ENCODE measurements at regions not wholly inside any gene's neighbourhood (a gene's known extent, or its start where the extent isn't known, plus 50 kb on each side); places are given as distances from the start of the nearest gene placed in this dataset.

DNA sequence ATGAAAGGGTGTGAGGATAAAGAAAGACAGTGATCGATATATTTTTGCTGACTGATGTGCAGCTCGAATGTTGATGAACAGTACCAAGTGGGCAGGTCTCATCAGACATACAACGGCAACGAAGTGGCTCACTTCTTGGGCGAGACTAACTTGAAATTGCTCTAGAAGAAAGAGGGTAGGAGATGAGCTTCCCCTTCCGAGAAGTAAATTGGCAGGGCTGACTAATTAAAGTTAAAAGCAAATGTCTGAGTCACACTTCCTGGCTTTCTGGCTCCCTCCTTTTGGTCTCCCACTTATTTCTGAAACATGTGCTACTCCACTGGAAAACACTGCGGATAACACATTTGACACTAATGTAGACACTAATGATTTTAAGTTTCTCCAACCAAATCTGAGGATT, 228.3 kb downstream of the ABHD5 start:
- no peak for DNase-seq (ENCODE audit: low spot score)

DNA sequence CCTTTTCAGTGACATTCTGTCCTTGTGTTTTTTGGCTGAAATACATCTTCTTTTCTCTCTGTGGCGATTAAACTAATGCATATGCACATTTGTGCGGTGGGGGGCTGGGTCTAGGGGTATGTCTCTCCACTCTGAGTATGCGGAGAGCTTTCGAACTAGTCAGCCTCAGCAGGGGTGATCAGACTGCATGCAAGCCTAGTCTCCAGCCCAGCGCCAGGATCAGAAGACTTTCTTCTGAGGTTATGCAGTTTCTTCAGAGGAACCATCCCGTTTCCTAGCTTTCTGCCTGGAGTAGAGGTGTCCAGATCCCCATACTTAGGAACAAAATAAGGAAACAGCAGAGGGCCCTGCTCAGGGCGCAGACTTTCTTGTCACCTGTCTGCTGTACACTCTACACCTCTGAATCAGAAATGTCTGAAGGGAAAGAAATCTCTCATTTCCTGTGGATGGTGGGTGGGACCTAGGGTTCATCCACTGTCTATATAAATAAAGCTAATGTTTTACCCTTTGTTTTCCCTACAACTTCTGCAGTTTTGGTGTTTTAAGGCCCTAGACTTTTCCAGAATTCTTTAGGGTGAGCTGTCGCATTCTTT, 230.4 kb downstream of the ABHD5 start:
- intact Hi-C loops (cut with DNase I) = no loop called here
- DNase-seq (ENCODE audit: low spot score) = no peak

More for the DNA sequence above, 228.3 kb downstream of the ABHD5 start:
- intact Hi-C loops (cut with DNase I) = no loop called here

GRCh38 chr3:43922374-43922773, 231.6 kb downstream of the ABHD5 start:
- no peak for DNase-seq (ENCODE audit: low spot score)
- intact Hi-C loops (cut with DNase I) = no loop called here

- no peak for DNase-seq (ENCODE audit: low spot score)
- intact Hi-C loops (cut with DNase I) = no loop called here
Measured at GRCh38 chr3:43923104-43923882, 232.6 kb downstream of the ABHD5 start.

GRCh38 chr3:43926055-43926454, 235.3 kb downstream of the ABHD5 start:
- no peak for DNase-seq (ENCODE audit: low spot score)
- intact Hi-C loops (cut with DNase I) = no loop called here

- DNase-seq (ENCODE audit: low spot score) = no peak
- intact Hi-C loops (cut with DNase I) = no loop called here
Measured at GRCh38 chr3:43932921-43933320, 242.2 kb downstream of the ABHD5 start.

DNA sequence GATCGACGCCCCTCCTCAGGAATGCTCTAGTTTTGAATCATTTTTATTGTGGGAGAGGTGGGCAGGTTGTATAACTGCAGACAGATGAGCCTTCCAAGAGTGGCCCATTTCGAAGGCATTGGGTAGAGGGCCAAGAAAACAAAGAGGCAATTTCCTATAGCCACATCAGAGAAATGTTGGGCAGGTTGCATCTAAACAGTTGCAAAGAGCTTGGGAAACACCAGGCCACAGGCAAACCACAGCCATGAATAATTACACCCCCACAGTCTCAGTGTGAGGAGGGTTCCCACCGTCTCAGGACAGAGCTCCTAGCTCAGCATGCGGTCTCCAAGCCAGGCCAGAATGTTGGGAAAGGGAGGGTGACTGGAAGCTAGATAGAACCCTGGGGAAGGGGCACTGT, 257.3 kb downstream of the ABHD5 start:
- DNase-seq (ENCODE audit: low spot score) = no peak
- intact Hi-C loops (cut with DNase I) = no loop called here

GRCh38 chr3:43949594-43949993, 258.9 kb downstream of the ABHD5 start:
- no peak for DNase-seq (ENCODE audit: low spot score)
- intact Hi-C loops (cut with DNase I) = no loop called here

- no peak for DNase-seq (ENCODE audit: low spot score)
- intact Hi-C loops (cut with DNase I) = no loop called here
Measured at GRCh38 chr3:43950775-43951174, 260.0 kb downstream of the ABHD5 start.

DNA sequence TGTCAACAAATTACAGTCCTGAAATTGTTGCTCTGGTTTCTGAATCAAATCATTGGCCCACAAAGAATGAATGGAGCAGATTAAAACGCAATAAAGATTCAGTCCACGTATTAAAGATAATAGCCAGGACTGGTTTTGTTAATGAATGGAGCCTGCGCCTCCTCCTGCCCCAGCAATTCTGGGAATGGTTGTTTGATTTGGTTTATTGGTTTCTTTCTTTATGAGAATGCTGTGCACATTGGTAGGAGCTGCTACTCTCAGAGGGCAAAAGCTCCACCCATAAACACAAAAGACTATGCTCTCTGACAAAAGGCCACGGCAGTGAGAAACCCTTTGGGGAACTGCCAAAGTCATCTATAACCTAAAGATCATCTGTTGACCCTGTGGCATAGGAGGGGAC, 261.1 kb downstream of the ABHD5 start:
- no peak for DNase-seq (ENCODE audit: low spot score)
- intact Hi-C loops (cut with DNase I) = no loop called here

GRCh38 chr3:43953380-43953779, 262.6 kb downstream of the ABHD5 start:
- DNase-seq (ENCODE audit: low spot score) = no peak
- intact Hi-C loops (cut with DNase I) = no loop called here

DNA sequence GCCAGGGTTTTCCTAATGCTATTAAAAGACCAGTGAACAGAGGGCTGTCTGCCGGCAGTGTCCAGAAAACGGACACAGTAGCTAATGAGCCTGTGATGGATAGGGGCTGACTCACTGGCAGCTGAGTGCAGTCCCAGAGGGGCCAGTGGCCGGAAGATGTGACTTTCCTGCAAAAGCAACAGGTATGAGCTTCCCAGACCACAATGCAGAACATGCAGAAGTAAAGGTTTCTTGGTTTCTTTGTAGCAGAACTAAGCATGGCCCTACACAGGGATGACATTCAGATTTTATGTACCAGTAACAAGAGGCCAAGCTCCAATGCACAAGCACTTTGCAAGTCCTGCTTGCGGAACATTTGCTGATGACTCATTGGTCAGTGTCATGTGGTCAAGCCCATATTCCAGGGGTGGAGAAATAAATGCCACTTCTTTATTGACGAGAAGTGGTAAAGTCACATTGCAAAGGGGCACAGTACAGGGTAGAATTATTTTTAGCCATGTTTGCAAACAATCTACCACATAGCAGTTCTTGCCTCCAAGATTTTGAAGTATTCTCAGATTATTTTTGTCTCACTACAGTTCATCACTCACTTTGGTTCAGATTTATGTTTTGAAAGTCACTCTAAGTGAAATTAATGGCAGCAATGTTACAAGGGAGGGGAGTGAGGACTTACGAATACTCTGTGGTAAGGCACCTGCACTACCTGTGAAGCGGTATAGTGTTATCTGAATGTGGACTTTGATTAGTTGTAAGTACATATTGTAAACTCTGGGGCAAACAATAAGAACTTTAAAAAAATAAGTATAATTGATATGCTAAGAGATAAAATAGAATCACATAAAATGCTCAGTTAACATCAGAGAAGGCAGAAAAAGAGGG, 263.3 kb downstream of the ABHD5 start:
- intact Hi-C loops (cut with DNase I) = no loop called here
- no peak for DNase-seq (ENCODE audit: low spot score)

- DNase-seq (ENCODE audit: low spot score) = no peak
- intact Hi-C loops (cut with DNase I) = no loop called here
Measured at GRCh38 chr3:43956945-43957344, 266.2 kb downstream of the ABHD5 start.

- DNase-seq (ENCODE audit: low spot score) = no peak
- intact Hi-C loops (cut with DNase I) = no loop called here
Measured at GRCh38 chr3:43957553-43957952, 266.8 kb downstream of the ABHD5 start.

GRCh38 chr3:43958005-43958770, 267.4 kb downstream of the ABHD5 start:
- intact Hi-C loops (cut with DNase I) = no loop called here
- no peak for DNase-seq (ENCODE audit: low spot score)

DNA sequence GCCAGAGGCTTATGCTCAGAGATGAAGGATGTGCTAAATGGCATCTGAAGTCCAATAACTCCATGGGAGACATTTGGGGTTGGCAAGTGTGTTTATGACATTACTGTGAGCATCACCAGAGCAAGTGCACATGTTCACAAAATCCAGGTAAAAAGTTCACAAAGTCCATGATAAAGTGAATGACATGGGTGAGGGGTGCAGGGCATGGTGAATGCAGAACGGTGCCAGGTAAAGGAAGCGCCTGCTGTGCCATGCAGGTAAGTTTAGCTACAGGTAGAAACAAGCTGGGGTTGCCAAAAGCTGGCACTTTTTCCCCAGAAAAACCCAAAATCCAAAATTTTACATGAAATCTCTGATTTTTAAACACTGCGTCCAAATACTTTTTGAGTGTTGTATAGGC, 268.2 kb downstream of the ABHD5 start:
- DNase-seq (ENCODE audit: low spot score) = no peak
- intact Hi-C loops (cut with DNase I) = no loop called here

GRCh38 chr3:43959498-43960447, 269.0 kb downstream of the ABHD5 start:
- no peak for DNase-seq (ENCODE audit: low spot score)
- intact Hi-C loops (cut with DNase I) = no loop called here

GRCh38 chr3:43960448-43960840, 269.7 kb downstream of the ABHD5 start:
- intact Hi-C loops (cut with DNase I) = no loop called here

GRCh38 chr3:43962043-43962442, 271.3 kb downstream of the ABHD5 start:
- intact Hi-C loops (cut with DNase I) = no loop called here
- DNase-seq (ENCODE audit: low spot score) = no peak

More at GRCh38 chr3:43960448-43960840, 269.7 kb downstream of the ABHD5 start:
- DNase-seq (ENCODE audit: low spot score) = no peak
